SH-SY5Y (cell line): ENCODE measurements at regions not wholly inside any gene's neighbourhood (a gene's known extent, or its start where the extent isn't known, plus 50 kb on each side); places are given as distances from the start of the nearest gene placed in this dataset.

Experiments
- GATA2 ChIP-seq: IDR thresholded peaks from 2 replicates; pipeline ENCODE4 v1.6.1; 2011; ENCODE audit warnings: mild to moderate bottlenecking, low read depth, low read length
- GATA3 ChIP-seq: IDR thresholded peaks from 2 replicates; pipeline ENCODE4 v1.6.1; 2011; ENCODE audit warnings: low read depth, mild to moderate bottlenecking, low read length, moderate library complexity

GRCh38 chr3:180329187-180329586 lies 272.8 kb upstream of the TTC14 start:
- TF ChIP-seq GATA2 (no peak), GATA3 (no peak)
